Prostate gland (tissue), 2 donors: ENCODE measurements at regions not wholly inside any gene's neighbourhood (a gene's known extent, or its start where the extent isn't known, plus 50 kb on each side); places are given as distances from the start of the nearest gene placed in this dataset.

Source experiments
- DNase-seq: peaks from one replicate; pipeline ENCODE4 v3.0.0-alpha.2; 2019; ENCODE audit warnings: low spot score
- H3K27ac ChIP-seq, 2 donors: fragments of 200-600 bp; sonication (generic); 2 replicates each; pipeline ENCODE4 v1.5.1; 2017 to 2019
- H3K27me3 ChIP-seq: fragments of 200-600 bp; sonication (generic); replicated peaks from 2 replicates; pipeline ENCODE4 v1.5.1; 2019; ENCODE audit not compliant: insufficient read depth
- H3K36me3 ChIP-seq, 2 donors: fragments of 200-600 bp; sonication (generic); 1 replicate in 1 of 2; 2 replicates in 1 of 2; pipeline versions ENCODE4 v1.5.1 to v1.8.1; 2017 to 2019
- H3K4me1 ChIP-seq: fragments of 200-600 bp; sonication (generic); replicated peaks from 2 replicates; pipeline ENCODE4 v1.5.1; 2019
- H3K4me3 ChIP-seq, 2 donors: fragments of 200-600 bp; sonication (generic); 2 replicates each; pipeline ENCODE4 v1.5.1; 2017 to 2019
- H3K9me3 ChIP-seq: fragments of 200-600 bp; sonication (generic); 2 replicates; pipeline ENCODE4 v1.5.1; 2017
- POLR2A ChIP-seq: fragments of 450-650 bp; IDR thresholded peaks from one replicate; pipeline ENCODE4 v1.6.1; 2016; ENCODE audit warnings: antibody characterized with exemption, mild to moderate bottlenecking
- POLR2AphosphoS5 ChIP-seq: sonication (generic); formaldehyde crosslinking; IDR thresholded peaks from one replicate; pipeline ENCODE4 v1.6.1; 2017; ENCODE audit warnings: antibody characterized with exemption
- WGBS: methylation state at CpG from one replicate; pipeline ENCODE4 v1.1.5; 2018; 5-methylcytosine and 5-hydroxymethylcytosine counted together
- intact Hi-C: fragments of 100-400 bp; cut with DNase I; formaldehyde crosslinking; loops from one replicate; pipeline ENCODE4 v1.14.2; 2022
- TF ChIP-seq, protein P1 (sequence below), 4 experiments: fragments of 200-600 bp in 2 of 4; fragments of 450-650 bp in 2 of 4; sonication (generic) in 2 of 4; IDR thresholded peaks; 1 replicate in 3 of 4; 2 replicates in 1 of 4; pipeline ENCODE4 v1.5.1; 2016 to 2019; ENCODE audit warnings: antibody characterized with exemption in 4 of 4, mild to moderate bottlenecking in 2 of 4, moderate library complexity in 2 of 4

DNA sequence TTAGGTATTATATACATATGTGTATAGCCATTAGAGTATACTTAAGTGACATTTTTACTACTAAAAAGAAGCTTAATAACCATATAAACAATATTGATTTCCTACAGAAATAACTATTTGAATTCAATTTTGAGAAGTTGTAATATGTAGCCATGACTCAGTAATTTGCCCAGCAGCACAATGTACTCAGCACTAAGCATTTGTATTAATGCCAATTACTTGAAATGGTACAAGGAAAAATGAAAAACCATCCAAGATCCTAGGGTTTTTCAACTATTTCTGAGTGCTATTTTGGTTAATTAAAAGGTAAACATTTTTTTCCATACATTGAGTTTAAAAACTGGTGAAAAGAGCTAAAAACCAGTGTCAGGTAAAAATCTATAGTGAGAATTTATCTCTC, 324.0 kb downstream of the KCNJ3 start:
- intact Hi-C loops = no loop called here
- Histone ChIP-seq H3K9me3 (no peaks in the 10 kb centered on the region), H3K36me3 (no peaks in the 10 kb centered on the region), H3K4me3 (no peak overlapping the region), H3K27me3 (no peaks in the 10 kb centered on the region), H3K4me1 (no peaks in the 10 kb centered on the region), H3K27ac (no peak overlapping the region)
- DNase-seq = no peak
- TF ChIP-seq POLR2AphosphoS5 (no peak), POLR2A (no peak)
- TF ChIP-seq, protein P1, sequence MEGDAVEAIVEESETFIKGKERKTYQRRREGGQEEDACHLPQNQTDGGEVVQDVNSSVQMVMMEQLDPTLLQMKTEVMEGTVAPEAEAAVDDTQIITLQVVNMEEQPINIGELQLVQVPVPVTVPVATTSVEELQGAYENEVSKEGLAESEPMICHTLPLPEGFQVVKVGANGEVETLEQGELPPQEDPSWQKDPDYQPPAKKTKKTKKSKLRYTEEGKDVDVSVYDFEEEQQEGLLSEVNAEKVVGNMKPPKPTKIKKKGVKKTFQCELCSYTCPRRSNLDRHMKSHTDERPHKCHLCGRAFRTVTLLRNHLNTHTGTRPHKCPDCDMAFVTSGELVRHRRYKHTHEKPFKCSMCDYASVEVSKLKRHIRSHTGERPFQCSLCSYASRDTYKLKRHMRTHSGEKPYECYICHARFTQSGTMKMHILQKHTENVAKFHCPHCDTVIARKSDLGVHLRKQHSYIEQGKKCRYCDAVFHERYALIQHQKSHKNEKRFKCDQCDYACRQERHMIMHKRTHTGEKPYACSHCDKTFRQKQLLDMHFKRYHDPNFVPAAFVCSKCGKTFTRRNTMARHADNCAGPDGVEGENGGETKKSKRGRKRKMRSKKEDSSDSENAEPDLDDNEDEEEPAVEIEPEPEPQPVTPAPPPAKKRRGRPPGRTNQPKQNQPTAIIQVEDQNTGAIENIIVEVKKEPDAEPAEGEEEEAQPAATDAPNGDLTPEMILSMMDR (IDR thresholded peaks at IDR 0.05) = no peak

DNA sequence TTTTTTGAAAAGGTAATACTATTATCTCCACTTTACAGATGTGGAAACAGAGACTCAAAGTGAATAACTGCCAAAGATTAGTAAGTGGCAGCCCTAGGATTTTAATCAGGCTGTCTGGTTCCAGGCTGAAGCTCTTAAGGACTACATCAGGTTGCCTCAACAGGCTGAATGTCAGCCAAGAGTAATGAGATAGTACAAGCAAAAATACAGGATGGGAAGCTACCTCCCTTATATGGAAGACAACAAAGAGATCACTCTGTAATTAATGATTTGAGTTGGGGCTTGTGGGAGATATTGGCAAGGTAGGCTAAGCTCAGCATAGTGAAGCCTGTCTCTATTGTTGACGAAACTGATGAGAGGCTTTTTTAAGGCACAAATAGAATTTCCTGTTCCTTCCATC, 323.1 kb downstream of the KCNJ3 start:
- no peaks in the 10 kb centered on the region for H3K36me3 ChIP-seq
- no peaks in the 10 kb centered on the region for H3K9me3 ChIP-seq
- no peak overlapping the region for H3K27ac ChIP-seq
- intact Hi-C loops = no loop called here
- DNase-seq = no peak
- H3K27me3 ChIP-seq = no peaks in the 10 kb centered on the region
- no peak for TF ChIP-seq POLR2AphosphoS5
- TF ChIP-seq, protein P1 (IDR thresholded peaks at IDR 0.05) = no peak
- no peak for TF ChIP-seq POLR2A
- H3K4me3 ChIP-seq = no peak overlapping the region
- no peaks in the 10 kb centered on the region for H3K4me1 ChIP-seq
- WGBS = 88% methylated on average over 1 of the region's 1 CpG

DNA sequence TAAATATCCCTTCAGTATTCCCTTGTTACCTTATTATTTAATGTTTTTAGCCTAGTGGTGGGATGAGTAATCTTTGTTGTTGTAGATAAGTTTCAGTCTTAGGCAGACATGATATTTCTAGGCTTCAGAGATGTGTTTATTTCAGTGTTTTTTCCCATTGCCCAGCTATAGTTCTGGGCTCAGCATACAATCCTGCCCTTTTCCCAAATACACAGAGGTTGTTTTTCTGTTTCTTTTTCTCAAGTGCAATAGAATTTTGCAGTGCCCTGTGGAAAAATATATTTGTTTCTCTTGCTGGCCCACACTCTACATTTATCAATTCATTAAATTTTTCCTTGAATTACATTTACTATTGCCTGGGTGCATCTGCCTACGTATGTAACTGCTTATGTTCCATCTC, 321.8 kb downstream of the KCNJ3 start:
- Histone ChIP-seq H3K4me1 (no peaks in the 10 kb centered on the region), H3K27ac (no peak overlapping the region), H3K27me3 (no peaks in the 10 kb centered on the region), H3K4me3 (no peak overlapping the region), H3K9me3 (no peaks in the 10 kb centered on the region), H3K36me3 (no peaks in the 10 kb centered on the region)
- TF ChIP-seq POLR2AphosphoS5 (no peak), POLR2A (no peak)
- TF ChIP-seq, protein P1 (IDR thresholded peaks at IDR 0.05) = no peak
- DNase-seq = no peak
- intact Hi-C loops = no loop called here
- 82% methylated on average over 1 of the region's 1 CpG for WGBS

DNA sequence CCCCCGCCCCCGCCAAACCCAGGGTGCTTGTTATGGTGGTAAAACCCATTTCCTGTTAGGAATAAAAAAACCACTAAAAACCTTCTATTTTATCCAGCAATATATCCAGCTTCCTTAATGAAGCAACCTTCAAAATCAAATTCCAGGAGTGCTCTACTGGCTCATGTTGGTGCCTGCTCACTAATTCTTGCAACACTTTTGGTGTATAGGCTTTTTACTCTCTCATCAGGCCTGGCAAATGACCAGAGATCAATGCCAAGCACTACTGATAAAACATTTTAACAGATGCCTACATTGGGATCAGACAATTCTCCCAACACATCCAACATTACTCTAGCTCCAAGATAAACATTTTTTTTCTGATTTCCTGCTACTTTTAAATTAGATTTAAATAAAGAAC, 312.4 kb downstream of the KCNJ3 start:
- H3K27ac ChIP-seq = no peak overlapping the region
- no peak overlapping the region for H3K4me3 ChIP-seq
- WGBS = 68% methylated on average over 2 of the region's 2 CpGs
- DNase-seq = no peak
- H3K4me1 ChIP-seq = no peaks in the 10 kb centered on the region
- H3K36me3 ChIP-seq = no peaks in the 10 kb centered on the region
- intact Hi-C loops = no loop called here
- no peaks in the 10 kb centered on the region for H3K27me3 ChIP-seq
- no peak for TF ChIP-seq POLR2A
- TF ChIP-seq, protein P1 (IDR thresholded peaks at IDR 0.05) = no peak
- TF ChIP-seq POLR2AphosphoS5 = no peak
- no peaks in the 10 kb centered on the region for H3K9me3 ChIP-seq

DNA sequence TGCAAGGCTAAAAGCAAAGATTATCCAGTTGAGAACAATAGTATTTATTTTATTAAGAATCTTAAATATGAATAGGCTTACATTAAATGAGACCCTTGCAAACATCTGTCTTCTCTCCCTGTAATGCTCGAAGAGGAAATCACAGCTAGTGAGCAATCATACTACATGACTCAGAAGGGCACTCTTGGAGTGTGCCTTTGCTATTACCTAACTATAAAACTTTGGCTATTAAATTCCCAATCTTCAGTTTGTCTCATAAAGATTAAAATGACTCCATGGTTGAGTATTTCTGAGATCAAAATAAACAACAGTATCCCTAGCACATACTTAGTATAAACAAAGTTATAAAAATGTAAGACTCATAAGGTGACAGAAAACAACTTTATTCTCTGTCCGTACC, 296.9 kb downstream of the KCNJ3 start:
- Histone ChIP-seq H3K27ac (no peak overlapping the region), H3K36me3 (no peaks in the 10 kb centered on the region), H3K4me3 (no peak overlapping the region), H3K27me3 (no peaks in the 10 kb centered on the region), H3K4me1 (no peaks in the 10 kb centered on the region), H3K9me3 (no peaks in the 10 kb centered on the region)
- intact Hi-C loops = no loop called here
- WGBS = 32% methylated on average over 2 of the region's 2 CpGs
- no peak for DNase-seq
- TF ChIP-seq POLR2A = no peak
- TF ChIP-seq POLR2AphosphoS5 = no peak
- TF ChIP-seq, protein P1 (IDR thresholded peaks at IDR 0.05) = no peak
